ENCODE measurements at regions not wholly inside any gene's neighbourhood (a gene's known extent, or its start where the extent isn't known, plus 50 kb on each side); places are given as distances from the start of the nearest gene placed in this dataset.

DNA sequence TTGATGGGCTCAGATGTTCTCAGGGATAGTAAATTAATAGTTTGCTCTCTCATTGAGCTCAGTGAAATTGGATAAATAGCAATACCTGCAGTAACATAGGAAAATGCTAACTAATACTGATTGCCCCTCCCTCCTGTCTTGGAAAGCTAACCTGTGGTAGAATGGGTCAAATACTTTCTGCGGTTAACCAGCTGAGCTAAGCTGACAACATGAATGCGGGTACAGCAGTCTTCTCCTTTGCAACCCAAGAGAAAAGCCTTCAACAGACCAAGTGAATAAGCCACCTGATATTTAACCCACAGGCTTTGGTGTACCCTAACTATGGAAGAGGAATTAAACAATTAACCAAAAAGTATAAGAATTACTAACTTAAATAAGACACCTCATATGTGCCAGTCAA is 408.3 kb upstream of the MAF start (continued):
- TF ChIP-seq, protein P1, sequence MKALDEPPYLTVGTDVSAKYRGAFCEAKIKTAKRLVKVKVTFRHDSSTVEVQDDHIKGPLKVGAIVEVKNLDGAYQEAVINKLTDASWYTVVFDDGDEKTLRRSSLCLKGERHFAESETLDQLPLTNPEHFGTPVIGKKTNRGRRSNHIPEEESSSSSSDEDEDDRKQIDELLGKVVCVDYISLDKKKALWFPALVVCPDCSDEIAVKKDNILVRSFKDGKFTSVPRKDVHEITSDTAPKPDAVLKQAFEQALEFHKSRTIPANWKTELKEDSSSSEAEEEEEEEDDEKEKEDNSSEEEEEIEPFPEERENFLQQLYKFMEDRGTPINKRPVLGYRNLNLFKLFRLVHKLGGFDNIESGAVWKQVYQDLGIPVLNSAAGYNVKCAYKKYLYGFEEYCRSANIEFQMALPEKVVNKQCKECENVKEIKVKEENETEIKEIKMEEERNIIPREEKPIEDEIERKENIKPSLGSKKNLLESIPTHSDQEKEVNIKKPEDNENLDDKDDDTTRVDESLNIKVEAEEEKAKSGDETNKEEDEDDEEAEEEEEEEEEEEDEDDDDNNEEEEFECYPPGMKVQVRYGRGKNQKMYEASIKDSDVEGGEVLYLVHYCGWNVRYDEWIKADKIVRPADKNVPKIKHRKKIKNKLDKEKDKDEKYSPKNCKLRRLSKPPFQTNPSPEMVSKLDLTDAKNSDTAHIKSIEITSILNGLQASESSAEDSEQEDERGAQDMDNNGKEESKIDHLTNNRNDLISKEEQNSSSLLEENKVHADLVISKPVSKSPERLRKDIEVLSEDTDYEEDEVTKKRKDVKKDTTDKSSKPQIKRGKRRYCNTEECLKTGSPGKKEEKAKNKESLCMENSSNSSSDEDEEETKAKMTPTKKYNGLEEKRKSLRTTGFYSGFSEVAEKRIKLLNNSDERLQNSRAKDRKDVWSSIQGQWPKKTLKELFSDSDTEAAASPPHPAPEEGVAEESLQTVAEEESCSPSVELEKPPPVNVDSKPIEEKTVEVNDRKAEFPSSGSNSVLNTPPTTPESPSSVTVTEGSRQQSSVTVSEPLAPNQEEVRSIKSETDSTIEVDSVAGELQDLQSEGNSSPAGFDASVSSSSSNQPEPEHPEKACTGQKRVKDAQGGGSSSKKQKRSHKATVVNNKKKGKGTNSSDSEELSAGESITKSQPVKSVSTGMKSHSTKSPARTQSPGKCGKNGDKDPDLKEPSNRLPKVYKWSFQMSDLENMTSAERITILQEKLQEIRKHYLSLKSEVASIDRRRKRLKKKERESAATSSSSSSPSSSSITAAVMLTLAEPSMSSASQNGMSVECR (CRISPR knock-in tag; IDR thresholded peaks at IDR 0.05; ENCODE audit: borderline replicate concordance), result no peak
- no peak for TF ChIP-seq PRRX2 (CRISPR knock-in tag; IDR thresholded peaks at IDR 0.05)

DNA sequence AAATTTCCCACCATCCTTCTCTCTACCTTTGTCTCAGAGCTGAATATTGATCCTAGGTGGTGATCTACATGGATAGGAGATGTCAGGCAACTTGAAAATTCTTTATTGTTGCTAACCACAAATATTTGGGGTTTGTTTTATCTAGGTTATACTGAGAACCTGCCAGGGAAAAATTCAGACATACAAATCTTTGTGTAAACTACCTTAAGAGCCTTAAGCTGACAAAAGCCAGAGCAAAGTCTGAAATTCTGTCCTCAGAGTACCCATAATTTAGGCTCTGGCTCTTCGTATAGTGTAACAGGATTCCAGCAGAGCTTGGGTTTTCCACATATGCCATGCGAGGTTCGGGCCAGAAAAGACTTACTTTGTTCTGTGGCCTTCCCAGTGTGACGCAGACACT is 406.7 kb upstream of the MAF start:
- TF ChIP-seq, protein P2, sequence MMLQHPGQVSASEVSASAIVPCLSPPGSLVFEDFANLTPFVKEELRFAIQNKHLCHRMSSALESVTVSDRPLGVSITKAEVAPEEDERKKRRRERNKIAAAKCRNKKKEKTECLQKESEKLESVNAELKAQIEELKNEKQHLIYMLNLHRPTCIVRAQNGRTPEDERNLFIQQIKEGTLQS (CRISPR knock-in tag; conservative IDR thresholded peaks at IDR 0.05), result no peak
- TF ChIP-seq ZNF138 (CRISPR knock-in tag; conservative IDR thresholded peaks at IDR 0.05) (no peak), PRRX2 (CRISPR knock-in tag; IDR thresholded peaks at IDR 0.05) (no peak), GTF2I (CRISPR knock-in tag; conservative IDR thresholded peaks at IDR 0.05) (no peak), RELA (CRISPR knock-in tag; IDR thresholded peaks at IDR 0.05; ENCODE audit: borderline replicate concordance) (no peak), FOXP1 (CRISPR knock-in tag; IDR thresholded peaks at IDR 0.05; ENCODE audit: borderline replicate concordance) (no peak), NFYB (CRISPR knock-in tag; conservative IDR thresholded peaks at IDR 0.05; ENCODE audit: low read depth) (no peak), CREB1 (CRISPR knock-in tag; IDR thresholded peaks at IDR 0.05) (no peak), ZNF219 (CRISPR knock-in tag; IDR thresholded peaks at IDR 0.05; ENCODE audit: borderline replicate concordance) (no peak)
- TF ChIP-seq, protein P3, sequence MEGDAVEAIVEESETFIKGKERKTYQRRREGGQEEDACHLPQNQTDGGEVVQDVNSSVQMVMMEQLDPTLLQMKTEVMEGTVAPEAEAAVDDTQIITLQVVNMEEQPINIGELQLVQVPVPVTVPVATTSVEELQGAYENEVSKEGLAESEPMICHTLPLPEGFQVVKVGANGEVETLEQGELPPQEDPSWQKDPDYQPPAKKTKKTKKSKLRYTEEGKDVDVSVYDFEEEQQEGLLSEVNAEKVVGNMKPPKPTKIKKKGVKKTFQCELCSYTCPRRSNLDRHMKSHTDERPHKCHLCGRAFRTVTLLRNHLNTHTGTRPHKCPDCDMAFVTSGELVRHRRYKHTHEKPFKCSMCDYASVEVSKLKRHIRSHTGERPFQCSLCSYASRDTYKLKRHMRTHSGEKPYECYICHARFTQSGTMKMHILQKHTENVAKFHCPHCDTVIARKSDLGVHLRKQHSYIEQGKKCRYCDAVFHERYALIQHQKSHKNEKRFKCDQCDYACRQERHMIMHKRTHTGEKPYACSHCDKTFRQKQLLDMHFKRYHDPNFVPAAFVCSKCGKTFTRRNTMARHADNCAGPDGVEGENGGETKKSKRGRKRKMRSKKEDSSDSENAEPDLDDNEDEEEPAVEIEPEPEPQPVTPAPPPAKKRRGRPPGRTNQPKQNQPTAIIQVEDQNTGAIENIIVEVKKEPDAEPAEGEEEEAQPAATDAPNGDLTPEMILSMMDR (IDR thresholded peaks at IDR 0.05), result no peak
- TF ChIP-seq, protein P4, sequence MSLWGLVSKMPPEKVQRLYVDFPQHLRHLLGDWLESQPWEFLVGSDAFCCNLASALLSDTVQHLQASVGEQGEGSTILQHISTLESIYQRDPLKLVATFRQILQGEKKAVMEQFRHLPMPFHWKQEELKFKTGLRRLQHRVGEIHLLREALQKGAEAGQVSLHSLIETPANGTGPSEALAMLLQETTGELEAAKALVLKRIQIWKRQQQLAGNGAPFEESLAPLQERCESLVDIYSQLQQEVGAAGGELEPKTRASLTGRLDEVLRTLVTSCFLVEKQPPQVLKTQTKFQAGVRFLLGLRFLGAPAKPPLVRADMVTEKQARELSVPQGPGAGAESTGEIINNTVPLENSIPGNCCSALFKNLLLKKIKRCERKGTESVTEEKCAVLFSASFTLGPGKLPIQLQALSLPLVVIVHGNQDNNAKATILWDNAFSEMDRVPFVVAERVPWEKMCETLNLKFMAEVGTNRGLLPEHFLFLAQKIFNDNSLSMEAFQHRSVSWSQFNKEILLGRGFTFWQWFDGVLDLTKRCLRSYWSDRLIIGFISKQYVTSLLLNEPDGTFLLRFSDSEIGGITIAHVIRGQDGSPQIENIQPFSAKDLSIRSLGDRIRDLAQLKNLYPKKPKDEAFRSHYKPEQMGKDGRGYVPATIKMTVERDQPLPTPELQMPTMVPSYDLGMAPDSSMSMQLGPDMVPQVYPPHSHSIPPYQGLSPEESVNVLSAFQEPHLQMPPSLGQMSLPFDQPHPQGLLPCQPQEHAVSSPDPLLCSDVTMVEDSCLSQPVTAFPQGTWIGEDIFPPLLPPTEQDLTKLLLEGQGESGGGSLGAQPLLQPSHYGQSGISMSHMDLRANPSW (CRISPR knock-in tag; conservative IDR thresholded peaks at IDR 0.05; ENCODE audit: low read depth), result no peak
- TF ChIP-seq, protein P5, sequence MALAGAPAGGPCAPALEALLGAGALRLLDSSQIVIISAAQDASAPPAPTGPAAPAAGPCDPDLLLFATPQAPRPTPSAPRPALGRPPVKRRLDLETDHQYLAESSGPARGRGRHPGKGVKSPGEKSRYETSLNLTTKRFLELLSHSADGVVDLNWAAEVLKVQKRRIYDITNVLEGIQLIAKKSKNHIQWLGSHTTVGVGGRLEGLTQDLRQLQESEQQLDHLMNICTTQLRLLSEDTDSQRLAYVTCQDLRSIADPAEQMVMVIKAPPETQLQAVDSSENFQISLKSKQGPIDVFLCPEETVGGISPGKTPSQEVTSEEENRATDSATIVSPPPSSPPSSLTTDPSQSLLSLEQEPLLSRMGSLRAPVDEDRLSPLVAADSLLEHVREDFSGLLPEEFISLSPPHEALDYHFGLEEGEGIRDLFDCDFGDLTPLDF (CRISPR knock-in tag; IDR thresholded peaks at IDR 0.05), result no peak
- TF ChIP-seq, protein P6, sequence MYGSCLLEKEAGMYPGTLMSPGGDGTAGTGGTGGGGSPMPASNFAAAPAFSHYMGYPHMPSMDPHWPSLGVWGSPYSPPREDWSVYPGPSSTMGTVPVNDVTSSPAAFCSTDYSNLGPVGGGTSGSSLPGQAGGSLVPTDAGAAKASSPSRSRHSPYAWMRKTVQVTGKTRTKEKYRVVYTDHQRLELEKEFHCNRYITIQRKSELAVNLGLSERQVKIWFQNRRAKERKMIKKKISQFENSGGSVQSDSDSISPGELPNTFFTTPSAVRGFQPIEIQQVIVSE (CRISPR knock-in tag; IDR thresholded peaks at IDR 0.05; ENCODE audit: borderline replicate concordance), result no peak
- TF ChIP-seq, protein P7, sequence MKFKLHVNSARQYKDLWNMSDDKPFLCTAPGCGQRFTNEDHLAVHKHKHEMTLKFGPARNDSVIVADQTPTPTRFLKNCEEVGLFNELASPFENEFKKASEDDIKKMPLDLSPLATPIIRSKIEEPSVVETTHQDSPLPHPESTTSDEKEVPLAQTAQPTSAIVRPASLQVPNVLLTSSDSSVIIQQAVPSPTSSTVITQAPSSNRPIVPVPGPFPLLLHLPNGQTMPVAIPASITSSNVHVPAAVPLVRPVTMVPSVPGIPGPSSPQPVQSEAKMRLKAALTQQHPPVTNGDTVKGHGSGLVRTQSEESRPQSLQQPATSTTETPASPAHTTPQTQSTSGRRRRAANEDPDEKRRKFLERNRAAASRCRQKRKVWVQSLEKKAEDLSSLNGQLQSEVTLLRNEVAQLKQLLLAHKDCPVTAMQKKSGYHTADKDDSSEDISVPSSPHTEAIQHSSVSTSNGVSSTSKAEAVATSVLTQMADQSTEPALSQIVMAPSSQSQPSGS (CRISPR knock-in tag; IDR thresholded peaks at IDR 0.05; ENCODE audit: borderline replicate concordance, low read depth), result no peak
- TF ChIP-seq, protein P8, sequence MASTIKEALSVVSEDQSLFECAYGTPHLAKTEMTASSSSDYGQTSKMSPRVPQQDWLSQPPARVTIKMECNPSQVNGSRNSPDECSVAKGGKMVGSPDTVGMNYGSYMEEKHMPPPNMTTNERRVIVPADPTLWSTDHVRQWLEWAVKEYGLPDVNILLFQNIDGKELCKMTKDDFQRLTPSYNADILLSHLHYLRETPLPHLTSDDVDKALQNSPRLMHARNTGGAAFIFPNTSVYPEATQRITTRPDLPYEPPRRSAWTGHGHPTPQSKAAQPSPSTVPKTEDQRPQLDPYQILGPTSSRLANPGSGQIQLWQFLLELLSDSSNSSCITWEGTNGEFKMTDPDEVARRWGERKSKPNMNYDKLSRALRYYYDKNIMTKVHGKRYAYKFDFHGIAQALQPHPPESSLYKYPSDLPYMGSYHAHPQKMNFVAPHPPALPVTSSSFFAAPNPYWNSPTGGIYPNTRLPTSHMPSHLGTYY (CRISPR knock-in tag; IDR thresholded peaks at IDR 0.05), result no peak
- TF ChIP-seq, protein P9, sequence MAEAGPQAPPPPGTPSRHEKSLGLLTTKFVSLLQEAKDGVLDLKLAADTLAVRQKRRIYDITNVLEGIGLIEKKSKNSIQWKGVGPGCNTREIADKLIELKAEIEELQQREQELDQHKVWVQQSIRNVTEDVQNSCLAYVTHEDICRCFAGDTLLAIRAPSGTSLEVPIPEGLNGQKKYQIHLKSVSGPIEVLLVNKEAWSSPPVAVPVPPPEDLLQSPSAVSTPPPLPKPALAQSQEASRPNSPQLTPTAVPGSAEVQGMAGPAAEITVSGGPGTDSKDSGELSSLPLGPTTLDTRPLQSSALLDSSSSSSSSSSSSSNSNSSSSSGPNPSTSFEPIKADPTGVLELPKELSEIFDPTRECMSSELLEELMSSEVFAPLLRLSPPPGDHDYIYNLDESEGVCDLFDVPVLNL (CRISPR knock-in tag; IDR thresholded peaks at IDR 0.05; ENCODE audit: borderline replicate concordance, low read depth), result no peak
- Mint-ChIP-seq H3K27ac (no peak overlapping the region), H3K36me3 (no peaks in the 10 kb centered on the region; the same call in 1 of the 2 replicates), H3K4me3 (no peak overlapping the region), H3K9me3 (peaks cover 15% of the 10 kb centered on the region), H3K27me3 (ENCODE audit: low read depth) (no peaks in the 10 kb centered on the region), H3K4me1 (no peaks in the 10 kb centered on the region)
- POLR2A ChIA-PET, result no interaction called here
- CTCF ChIA-PET, result interaction anchor here (1.1 to 2.8 kb wide), 2 partner anchors 10 to 13 kb away, joined by 3 to 12 read pairs; no protein-coding TSS in a partner anchor
- ATAC-seq (no peak), DNase-seq (ENCODE audit: low spot score) (no peak)

Measured in WTC11 (cell line).